A673 (cell line): ENCODE measurements at regions not wholly inside any gene's neighbourhood (a gene's known extent, or its start where the extent isn't known, plus 50 kb on each side); places are given as distances from the start of the nearest gene placed in this dataset.

Experiments
- BruUV-seq: library from RNA; stranded (reverse); fragments of 400-500 nt; replicated peaks from 2 replicates; lab custom pipeline; 2021; lab: Mats Ljungman, UMichigan
- CTCF ChIA-PET: fragments of 300-600 bp; sonication (Branson Sonifier 250); formaldehyde crosslinking; loops from one replicate; lab custom pipeline; 2022; ENCODE audit warnings: antibody characterized with exemption; lab: Charles Lee
- POLR2A ChIA-PET: fragments of 300-600 bp; sonication (Branson Sonifier 250); formaldehyde crosslinking; loops from one replicate; lab custom pipeline; 2022; ENCODE audit warnings: antibody characterized with exemption; ENCODE audit not compliant: low non-redundant PET; lab: Charles Lee
- DNase-seq: peaks from one replicate; pipeline ENCODE4 v3.0.0-alpha.2; 2015; ENCODE audit warnings: low spot score
- H3K27ac ChIP-seq: fragments of 200-600 bp; sonication (generic); 2 replicates; pipeline ENCODE4 v1.5.1; 2016; ENCODE audit warnings: mixed run types, low read depth, mild to moderate bottlenecking, mixed read lengths, antibody characterized with exemption, low read length; ENCODE audit not compliant: poor library complexity, severe bottlenecking
- H3K27me3 ChIP-seq: fragments of 200-600 bp; sonication (generic); replicated peaks from 2 replicates; pipeline ENCODE4 v1.6.1; 2017; ENCODE audit warnings: mixed run types, low read depth, mild to moderate bottlenecking, mixed read lengths, antibody characterized with exemption, low read length; ENCODE audit not compliant: insufficient read depth, poor library complexity
- H3K36me3 ChIP-seq: fragments of 200-600 bp; sonication (generic); 2 replicates; pipeline ENCODE4 v1.6.1; 2016; ENCODE audit warnings: mixed run types, mild to moderate bottlenecking, mixed read lengths, antibody characterized with exemption, low read length; ENCODE audit not compliant: insufficient read depth, poor library complexity, severe bottlenecking
- H3K4me1 ChIP-seq: fragments of 200-600 bp; sonication (generic); 2 replicates; pipeline ENCODE4 v1.6.1; 2017; ENCODE audit warnings: mixed run types, mild to moderate bottlenecking, mixed read lengths, antibody characterized with exemption, low read length; ENCODE audit not compliant: insufficient read depth, poor library complexity, severe bottlenecking
- H3K4me3 ChIP-seq: fragments of 200-600 bp; sonication (generic); 2 replicates; pipeline ENCODE4 v1.5.1; 2016; ENCODE audit warnings: low read depth, mixed run types, mild to moderate bottlenecking, mixed read lengths, low read length; ENCODE audit not compliant: poor library complexity, severe bottlenecking
- H3K9me3 ChIP-seq: fragments of 200-600 bp; sonication (generic); 2 replicates; pipeline ENCODE4 v1.6.1; 2016; ENCODE audit warnings: mixed run types, low read depth, mild to moderate bottlenecking, mixed read lengths, antibody characterized with exemption, low read length; ENCODE audit not compliant: poor library complexity, severe bottlenecking
- EZH2 ChIP-seq: fragments of 200-600 bp; sonication (generic); IDR thresholded peaks from 2 replicates; pipeline ENCODE4 v1.6.1; 2017; ENCODE audit warnings: borderline replicate concordance, low read depth, mild to moderate bottlenecking, mixed read lengths, antibody characterized with exemption, low read length; ENCODE audit not compliant: poor library complexity, severe bottlenecking
- intact Hi-C: fragments of 100-400 bp; cut with micrococcal nuclease; formaldehyde crosslinking; loops from one replicate; pipeline ENCODE4 v1.10.0; 2022; ENCODE audit not compliant: unreplicated experiment
- TF ChIP-seq, protein P1 (sequence below): fragments of 300-800, 200-600 bp; sonication (generic); conservative IDR thresholded peaks from 2 replicates; pipeline ENCODE4 v1.5.1; 2017; ENCODE audit warnings: low read depth, mild to moderate bottlenecking, antibody characterized with exemption, low read length, moderate library complexity, mixed read lengths

DNA sequence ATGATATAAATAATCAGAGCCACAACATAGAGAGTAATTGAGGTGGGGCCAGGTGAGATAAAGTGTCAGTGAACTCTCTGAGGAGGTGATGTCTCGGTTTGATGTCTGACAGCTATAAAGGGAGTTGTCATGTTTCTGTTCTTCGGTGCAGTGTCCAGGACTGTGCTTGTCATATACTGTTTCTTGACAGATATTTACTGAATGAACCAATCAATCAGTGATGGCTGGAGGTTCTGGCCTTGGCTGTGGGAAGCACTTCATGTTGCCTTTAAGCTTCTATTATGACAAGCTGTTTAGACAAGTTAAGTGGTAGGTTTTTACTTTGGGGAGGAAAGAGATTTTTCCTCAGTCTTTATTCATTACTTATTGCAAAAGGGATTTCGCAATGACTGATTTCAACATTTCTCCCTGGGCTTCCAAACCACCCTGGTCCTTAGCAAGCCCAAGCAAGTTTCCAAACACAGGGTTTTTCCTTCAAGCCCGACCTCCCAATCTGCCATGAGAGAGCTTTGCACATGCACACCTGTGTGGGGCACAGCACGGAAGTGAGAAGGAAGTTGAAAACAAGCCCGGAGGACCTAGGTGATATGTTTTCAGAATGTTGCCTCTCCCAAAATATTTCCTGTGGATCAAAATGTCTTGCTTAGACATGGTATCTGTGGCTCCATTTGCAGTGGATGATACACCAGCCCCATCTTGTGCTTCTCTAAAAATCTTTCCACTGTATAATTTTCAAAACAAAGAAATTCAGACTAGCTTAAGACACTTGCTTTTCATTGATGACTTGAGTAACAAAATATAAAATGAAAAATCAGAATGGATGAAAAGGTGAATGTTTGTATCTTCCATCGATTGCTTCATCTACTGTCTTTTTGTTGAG, 567.3 kb upstream of the BTBD3 start:
- no peaks in the 10 kb centered on the region for H3K9me3 ChIP-seq
- no peak overlapping the region for H3K27ac ChIP-seq
- DNase-seq, result peak; percentile 41
- TF ChIP-seq EZH2, result no peak
- TF ChIP-seq, protein P1, sequence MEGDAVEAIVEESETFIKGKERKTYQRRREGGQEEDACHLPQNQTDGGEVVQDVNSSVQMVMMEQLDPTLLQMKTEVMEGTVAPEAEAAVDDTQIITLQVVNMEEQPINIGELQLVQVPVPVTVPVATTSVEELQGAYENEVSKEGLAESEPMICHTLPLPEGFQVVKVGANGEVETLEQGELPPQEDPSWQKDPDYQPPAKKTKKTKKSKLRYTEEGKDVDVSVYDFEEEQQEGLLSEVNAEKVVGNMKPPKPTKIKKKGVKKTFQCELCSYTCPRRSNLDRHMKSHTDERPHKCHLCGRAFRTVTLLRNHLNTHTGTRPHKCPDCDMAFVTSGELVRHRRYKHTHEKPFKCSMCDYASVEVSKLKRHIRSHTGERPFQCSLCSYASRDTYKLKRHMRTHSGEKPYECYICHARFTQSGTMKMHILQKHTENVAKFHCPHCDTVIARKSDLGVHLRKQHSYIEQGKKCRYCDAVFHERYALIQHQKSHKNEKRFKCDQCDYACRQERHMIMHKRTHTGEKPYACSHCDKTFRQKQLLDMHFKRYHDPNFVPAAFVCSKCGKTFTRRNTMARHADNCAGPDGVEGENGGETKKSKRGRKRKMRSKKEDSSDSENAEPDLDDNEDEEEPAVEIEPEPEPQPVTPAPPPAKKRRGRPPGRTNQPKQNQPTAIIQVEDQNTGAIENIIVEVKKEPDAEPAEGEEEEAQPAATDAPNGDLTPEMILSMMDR, result no peak
- H3K4me3 ChIP-seq, result no peak overlapping the region
- intact Hi-C loops, result no loop called here
- no peaks in the 10 kb centered on the region for H3K27me3 ChIP-seq
- no peaks in the 10 kb centered on the region for H3K36me3 ChIP-seq
- CTCF ChIA-PET, result interaction anchor here (0.7 kb wide), 1 partner anchor 199 kb away, joined by 3 read pairs; no protein-coding TSS in a partner anchor
- H3K4me1 ChIP-seq, result no peaks in the 10 kb centered on the region
- BruUV-seq, result no TSS peak
- POLR2A ChIA-PET, result interaction anchor here (0.8 kb wide), 1 partner anchor 9 kb away, joined by 3 read pairs; no protein-coding TSS in a partner anchor

DNA sequence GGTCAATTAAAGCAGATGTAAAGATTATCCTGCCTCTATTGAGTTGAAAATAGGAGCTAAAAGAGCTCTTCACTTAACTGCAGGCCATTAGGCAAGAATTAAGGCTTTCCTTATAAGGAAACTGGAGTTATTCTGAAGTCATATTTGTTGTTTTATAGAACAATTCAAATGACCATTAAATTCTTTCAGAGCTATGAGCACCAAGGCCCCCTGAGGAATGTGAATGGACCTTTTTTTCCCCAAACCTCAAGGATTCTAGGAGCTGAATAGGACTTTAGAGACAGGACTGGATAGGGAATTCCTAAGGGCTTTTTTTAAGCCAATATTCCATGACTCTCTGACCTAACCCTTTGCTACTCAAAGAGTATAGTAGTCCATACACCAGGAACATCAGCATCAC, 565.7 kb upstream of the BTBD3 start:
- Histone ChIP-seq H3K27ac (no peak overlapping the region), H3K4me1 (no peaks in the 10 kb centered on the region), H3K36me3 (no peaks in the 10 kb centered on the region), H3K27me3 (no peaks in the 10 kb centered on the region), H3K9me3 (no peaks in the 10 kb centered on the region), H3K4me3 (no peak overlapping the region)
- DNase-seq, result no peak
- ChIA-PET CTCF (no interaction called here), POLR2A (no interaction called here)
- intact Hi-C loops, result no loop called here
- TF ChIP-seq, protein P1, result no peak
- TF ChIP-seq EZH2, result no peak
- no TSS peak for BruUV-seq

DNA sequence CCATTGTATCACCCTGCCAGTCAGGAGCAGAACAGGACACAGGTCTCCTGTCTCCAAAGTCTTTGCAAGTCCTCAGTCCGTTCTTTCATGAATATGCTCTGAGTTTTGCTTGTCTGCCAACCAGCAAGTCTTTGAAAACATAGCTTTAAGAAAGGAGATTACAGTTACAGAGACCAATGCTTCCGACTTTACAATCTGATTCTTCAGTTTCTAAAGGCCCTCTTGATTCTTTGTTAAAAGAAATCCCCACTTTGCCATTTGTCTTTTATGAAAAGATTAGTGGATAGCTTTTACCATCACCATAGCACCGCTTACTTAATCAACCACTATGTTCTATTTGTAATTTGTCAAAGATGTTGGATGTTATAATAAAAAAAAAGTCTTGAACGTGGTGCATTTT, 562.8 kb upstream of the BTBD3 start:
- CTCF ChIA-PET, result no interaction called here
- POLR2A ChIA-PET, result no interaction called here
- H3K27ac ChIP-seq, result no peak overlapping the region
- no peak for TF ChIP-seq EZH2
- TF ChIP-seq, protein P1, result no peak
- no peaks in the 10 kb centered on the region for H3K9me3 ChIP-seq
- H3K4me1 ChIP-seq, result no peaks in the 10 kb centered on the region
- no TSS peak for BruUV-seq
- no peaks in the 10 kb centered on the region for H3K27me3 ChIP-seq
- H3K4me3 ChIP-seq, result no peak overlapping the region
- DNase-seq, result no peak
- intact Hi-C loops, result no loop called here
- no peaks in the 10 kb centered on the region for H3K36me3 ChIP-seq
